ENCODE measurements at regions not wholly inside any gene's neighbourhood (a gene's known extent, or its start where the extent isn't known, plus 50 kb on each side); places are given as distances from the start of the nearest gene placed in this dataset.

DNA sequence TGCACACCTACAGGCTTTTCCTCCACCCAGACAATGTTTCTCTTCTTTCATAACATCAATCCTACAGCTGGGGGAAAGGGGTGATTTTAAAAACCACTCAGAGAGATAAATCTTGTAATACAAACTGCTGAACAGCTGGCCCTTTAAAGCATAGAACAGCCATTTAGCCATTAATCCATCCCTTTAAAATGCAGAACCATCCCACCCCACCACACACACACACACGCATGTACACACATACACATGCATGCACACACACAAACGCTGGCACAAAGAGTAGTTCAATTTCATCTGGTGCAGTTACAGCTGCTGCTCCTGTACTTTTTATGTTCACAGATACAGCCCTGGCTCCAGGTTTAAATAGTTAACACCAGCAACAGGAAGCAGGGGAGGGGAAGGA lies 426.1 kb downstream of the MID1IP1 start:
- no peak for TF ChIP-seq TEAD4 (IDR thresholded peaks at IDR 0.05; ENCODE audit: borderline replicate concordance, insufficient read depth)
- no peak for TF ChIP-seq MAX (IDR thresholded peaks at IDR 0.05; ENCODE audit: low read depth)
- TF ChIP-seq, protein P1, sequence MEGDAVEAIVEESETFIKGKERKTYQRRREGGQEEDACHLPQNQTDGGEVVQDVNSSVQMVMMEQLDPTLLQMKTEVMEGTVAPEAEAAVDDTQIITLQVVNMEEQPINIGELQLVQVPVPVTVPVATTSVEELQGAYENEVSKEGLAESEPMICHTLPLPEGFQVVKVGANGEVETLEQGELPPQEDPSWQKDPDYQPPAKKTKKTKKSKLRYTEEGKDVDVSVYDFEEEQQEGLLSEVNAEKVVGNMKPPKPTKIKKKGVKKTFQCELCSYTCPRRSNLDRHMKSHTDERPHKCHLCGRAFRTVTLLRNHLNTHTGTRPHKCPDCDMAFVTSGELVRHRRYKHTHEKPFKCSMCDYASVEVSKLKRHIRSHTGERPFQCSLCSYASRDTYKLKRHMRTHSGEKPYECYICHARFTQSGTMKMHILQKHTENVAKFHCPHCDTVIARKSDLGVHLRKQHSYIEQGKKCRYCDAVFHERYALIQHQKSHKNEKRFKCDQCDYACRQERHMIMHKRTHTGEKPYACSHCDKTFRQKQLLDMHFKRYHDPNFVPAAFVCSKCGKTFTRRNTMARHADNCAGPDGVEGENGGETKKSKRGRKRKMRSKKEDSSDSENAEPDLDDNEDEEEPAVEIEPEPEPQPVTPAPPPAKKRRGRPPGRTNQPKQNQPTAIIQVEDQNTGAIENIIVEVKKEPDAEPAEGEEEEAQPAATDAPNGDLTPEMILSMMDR (IDR thresholded peaks at IDR 0.05) = no peak
- TF ChIP-seq FOXM1 (IDR thresholded peaks at IDR 0.05; ENCODE audit: low read depth) = no peak
- TF ChIP-seq USF2 (IDR thresholded peaks at IDR 0.05; ENCODE audit: borderline replicate concordance, low read depth, low read length) = no peak
- no peak for TF ChIP-seq RAD21 (IDR thresholded peaks at IDR 0.05; ENCODE audit: low read length)
- TF ChIP-seq IRF3 (IDR thresholded peaks at IDR 0.05; ENCODE audit: low read depth, low read length) = no peak
